ENCODE measurements at regions not wholly inside any gene's neighbourhood (a gene's known extent, or its start where the extent isn't known, plus 50 kb on each side); places are given as distances from the start of the nearest gene placed in this dataset.

DNA sequence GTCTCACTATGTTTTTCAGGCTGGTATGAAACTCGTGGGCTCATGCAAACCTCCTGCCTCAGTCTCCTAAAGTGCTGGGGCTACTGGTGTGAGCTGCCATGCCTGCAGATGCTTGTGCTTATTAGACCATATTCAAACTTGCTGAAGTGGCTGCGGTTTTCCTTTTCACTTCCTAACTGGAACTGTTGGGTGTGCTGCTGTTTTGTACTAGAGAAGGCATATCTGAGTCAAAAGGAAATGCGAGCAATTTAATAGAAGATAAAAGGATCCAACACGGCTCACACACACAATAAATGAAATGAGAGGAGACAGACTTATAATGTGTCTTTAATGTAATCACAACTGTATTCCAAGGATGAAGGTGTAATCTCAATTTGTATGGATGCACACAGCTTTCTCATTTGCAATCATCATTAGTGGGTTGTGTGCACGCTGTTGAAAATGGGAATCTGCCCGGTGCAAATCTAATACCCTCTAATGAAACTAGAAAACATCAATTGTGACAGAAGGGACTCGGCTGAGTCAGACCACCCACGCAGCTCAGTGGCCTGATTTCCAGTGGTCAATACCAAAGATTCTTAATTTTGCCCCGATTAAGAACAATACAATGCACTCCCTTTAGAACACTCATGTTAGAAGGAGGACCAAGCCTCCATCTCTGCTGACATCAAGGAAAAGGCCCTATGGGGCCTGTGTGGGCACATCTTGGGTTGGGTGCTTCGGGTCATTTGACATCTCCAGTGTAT lies 532.7 kb downstream of the TDRD15 start:
- intact Hi-C loops (cut with DNase I), result no loop called here
- Histone ChIP-seq H3K4me3 (no peak overlapping the region), H3K36me3 (no peaks in the 10 kb centered on the region), H3K27ac (no peak overlapping the region), H3K27me3 (no peaks in the 10 kb centered on the region), H3K4me1 (no peaks in the 10 kb centered on the region), H3K9me3 (no peaks in the 10 kb centered on the region)
- DNase-seq (ENCODE audit: extremely low spot score in 2 of 2), result no peak
- TF ChIP-seq POLR2A (IDR thresholded peaks at IDR 0.05) (no peak), POLR2AphosphoS5 (IDR thresholded peaks at IDR 0.05; ENCODE audit: insufficient read depth in 1 of 2, low read depth in 1 of 2) (no peak)

DNA sequence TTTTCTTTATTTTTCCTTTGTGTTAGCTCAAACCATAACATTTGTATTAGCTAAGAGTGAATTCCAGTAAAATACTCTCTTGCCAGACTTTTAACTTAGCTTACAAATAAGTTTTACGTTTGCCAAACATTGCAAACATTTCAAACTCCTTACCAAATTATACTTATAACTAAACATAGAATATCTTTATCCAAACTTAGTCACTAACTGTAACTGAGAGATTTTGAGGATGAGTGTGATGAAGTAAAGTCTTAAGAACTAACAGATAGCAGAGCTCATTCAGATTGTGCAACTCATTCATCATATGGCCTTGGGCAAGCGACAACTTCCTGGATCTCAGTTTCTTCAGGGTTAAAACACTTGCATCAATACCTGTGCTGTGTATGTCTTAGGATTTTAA lies 533.7 kb downstream of the TDRD15 start:
- Histone ChIP-seq H3K4me3 (no peak overlapping the region), H3K9me3 (no peaks in the 10 kb centered on the region), H3K27ac (no peak overlapping the region), H3K27me3 (no peaks in the 10 kb centered on the region), H3K36me3 (no peaks in the 10 kb centered on the region), H3K4me1 (no peaks in the 10 kb centered on the region)
- TF ChIP-seq POLR2AphosphoS5 (IDR thresholded peaks at IDR 0.05; ENCODE audit: insufficient read depth in 1 of 2, low read depth in 1 of 2), result no peak
- no peak for TF ChIP-seq POLR2A (IDR thresholded peaks at IDR 0.05)
- TF ChIP-seq, protein P1, sequence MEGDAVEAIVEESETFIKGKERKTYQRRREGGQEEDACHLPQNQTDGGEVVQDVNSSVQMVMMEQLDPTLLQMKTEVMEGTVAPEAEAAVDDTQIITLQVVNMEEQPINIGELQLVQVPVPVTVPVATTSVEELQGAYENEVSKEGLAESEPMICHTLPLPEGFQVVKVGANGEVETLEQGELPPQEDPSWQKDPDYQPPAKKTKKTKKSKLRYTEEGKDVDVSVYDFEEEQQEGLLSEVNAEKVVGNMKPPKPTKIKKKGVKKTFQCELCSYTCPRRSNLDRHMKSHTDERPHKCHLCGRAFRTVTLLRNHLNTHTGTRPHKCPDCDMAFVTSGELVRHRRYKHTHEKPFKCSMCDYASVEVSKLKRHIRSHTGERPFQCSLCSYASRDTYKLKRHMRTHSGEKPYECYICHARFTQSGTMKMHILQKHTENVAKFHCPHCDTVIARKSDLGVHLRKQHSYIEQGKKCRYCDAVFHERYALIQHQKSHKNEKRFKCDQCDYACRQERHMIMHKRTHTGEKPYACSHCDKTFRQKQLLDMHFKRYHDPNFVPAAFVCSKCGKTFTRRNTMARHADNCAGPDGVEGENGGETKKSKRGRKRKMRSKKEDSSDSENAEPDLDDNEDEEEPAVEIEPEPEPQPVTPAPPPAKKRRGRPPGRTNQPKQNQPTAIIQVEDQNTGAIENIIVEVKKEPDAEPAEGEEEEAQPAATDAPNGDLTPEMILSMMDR (IDR thresholded peaks at IDR 0.05), result no peak
- no peak for DNase-seq (ENCODE audit: extremely low spot score in 2 of 2)
- intact Hi-C loops (cut with DNase I), result no loop called here

DNA sequence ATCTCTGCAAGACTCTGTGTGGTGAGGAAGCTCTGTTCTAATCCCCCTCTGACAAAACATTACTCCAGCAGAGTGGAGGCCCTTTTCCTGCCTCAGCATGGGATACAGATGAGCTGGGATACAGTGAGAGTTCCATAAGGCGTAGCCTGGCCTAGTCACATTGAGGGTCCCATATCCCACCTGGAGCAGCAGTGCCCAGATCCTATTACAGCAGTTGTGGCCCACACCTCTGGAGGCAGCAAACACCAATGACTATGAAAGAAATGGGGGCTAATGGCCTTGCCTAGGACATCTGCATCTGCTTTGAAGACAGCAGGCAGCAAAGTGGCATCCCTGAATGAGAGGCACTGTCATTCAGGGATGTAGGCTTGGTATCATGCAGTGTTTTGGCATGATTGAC lies 534.5 kb downstream of the TDRD15 start:
- TF ChIP-seq POLR2A (IDR thresholded peaks at IDR 0.05) (no peak), POLR2AphosphoS5 (IDR thresholded peaks at IDR 0.05; ENCODE audit: insufficient read depth in 1 of 2, low read depth in 1 of 2) (no peak)
- TF ChIP-seq, protein P1 (IDR thresholded peaks at IDR 0.05), result no peak
- no peaks in the 10 kb centered on the region for H3K9me3 ChIP-seq
- H3K27me3 ChIP-seq, result no peaks in the 10 kb centered on the region
- no peaks in the 10 kb centered on the region for H3K4me1 ChIP-seq
- no peak overlapping the region for H3K27ac ChIP-seq
- intact Hi-C loops (cut with DNase I), result no loop called here
- no peaks in the 10 kb centered on the region for H3K36me3 ChIP-seq
- H3K4me3 ChIP-seq, result no peak overlapping the region
- DNase-seq (ENCODE audit: extremely low spot score in 2 of 2), result no peak

DNA sequence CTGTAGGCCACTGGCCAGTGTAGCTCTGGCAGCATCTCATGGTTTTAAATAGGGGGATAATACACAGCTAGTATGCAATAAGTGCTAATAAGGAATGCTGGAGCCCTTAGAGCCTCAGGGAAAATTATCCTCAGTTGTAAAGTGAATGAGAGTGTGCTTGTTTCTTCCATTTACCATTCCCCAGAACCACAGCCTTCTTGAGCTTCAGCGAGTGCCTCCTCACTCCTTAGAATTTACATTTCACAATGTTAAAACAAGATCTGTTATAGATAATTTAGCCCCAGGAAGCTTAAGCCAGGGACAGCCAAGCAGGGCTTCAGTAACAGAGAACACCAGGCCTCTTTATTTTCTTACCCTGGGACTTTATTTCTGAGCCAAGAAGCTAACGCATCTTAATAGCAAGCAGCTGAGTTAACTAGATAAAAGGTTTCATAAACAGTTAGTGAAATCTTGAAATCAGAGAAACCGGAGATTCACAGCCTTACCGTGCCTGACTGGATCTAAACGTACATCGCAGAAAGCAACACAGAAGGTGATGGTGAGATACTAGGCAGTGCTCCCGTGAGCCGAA lies 535.2 kb downstream of the TDRD15 start:
- H3K36me3 ChIP-seq, result no peaks in the 10 kb centered on the region
- TF ChIP-seq, protein P1 (IDR thresholded peaks at IDR 0.05), result no peak
- TF ChIP-seq POLR2AphosphoS5 (IDR thresholded peaks at IDR 0.05; ENCODE audit: insufficient read depth in 1 of 2, low read depth in 1 of 2), result no peak
- TF ChIP-seq POLR2A (IDR thresholded peaks at IDR 0.05), result no peak
- DNase-seq (ENCODE audit: extremely low spot score in 2 of 2), result no peak
- H3K27ac ChIP-seq, result no peak overlapping the region
- H3K4me1 ChIP-seq, result no peaks in the 10 kb centered on the region
- no peak overlapping the region for H3K4me3 ChIP-seq
- H3K27me3 ChIP-seq, result no peaks in the 10 kb centered on the region
- no peaks in the 10 kb centered on the region for H3K9me3 ChIP-seq
- intact Hi-C loops (cut with DNase I), result no loop called here

DNA sequence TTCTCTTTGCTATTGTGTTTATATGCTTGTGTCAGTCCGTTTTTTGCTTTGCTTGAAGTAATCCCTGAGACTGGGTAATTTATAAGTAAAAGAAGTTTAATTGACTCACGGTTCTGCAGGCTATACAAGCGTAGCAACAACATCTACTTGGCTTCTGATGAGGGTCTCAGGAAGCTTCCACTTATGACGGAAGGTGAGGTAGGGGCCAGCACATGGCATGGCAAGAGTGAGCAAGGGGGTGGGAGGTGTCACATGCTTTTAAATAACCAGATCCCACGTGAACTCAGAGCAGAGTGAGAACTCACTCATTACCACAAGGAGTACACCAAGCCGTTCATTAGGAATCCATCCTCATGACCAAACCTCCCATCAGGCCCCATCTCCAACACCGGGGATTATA lies 540.3 kb downstream of the TDRD15 start:
- Histone ChIP-seq H3K36me3 (no peaks in the 10 kb centered on the region), H3K4me3 (no peak overlapping the region), H3K4me1 (no peaks in the 10 kb centered on the region), H3K9me3 (no peaks in the 10 kb centered on the region), H3K27me3 (no peaks in the 10 kb centered on the region), H3K27ac (no peak overlapping the region)
- intact Hi-C loops (cut with DNase I), result no loop called here
- TF ChIP-seq POLR2A (IDR thresholded peaks at IDR 0.05) (no peak), POLR2AphosphoS5 (IDR thresholded peaks at IDR 0.05; ENCODE audit: insufficient read depth in 1 of 2, low read depth in 1 of 2) (no peak)
- TF ChIP-seq, protein P1 (IDR thresholded peaks at IDR 0.05), result no peak
- DNase-seq (ENCODE audit: extremely low spot score in 2 of 2), result no peak

Measured in vagina (tissue), 2 donors.